Activated CD4-positive, alpha-beta memory T cell treated with anti-CD3 and anti-CD28 coated beads, Interleukin-2, amount 10 ng/mL, durations not matched to agents 7 days and 5 days (primary cell): ENCODE measurements at regions not wholly inside any gene's neighbourhood (a gene's known extent, or its start where the extent isn't known, plus 50 kb on each side); places are given as distances from the start of the nearest gene placed in this dataset.
"Not testable (repeated sequence)": the region's sequence is repeated elsewhere in the genome, so short reads cannot be mapped to it uniquely, and the experiment has no call there.

ENCODE experiments used
- CTCF ChIA-PET: fragments of 350-600 bp; sonication (Branson Sonifier 250); formaldehyde crosslinking; loops from one replicate; lab custom pipeline; 2021; ENCODE audit warnings: antibody characterized with exemption, inconsistent platforms; lab: Charles Lee
- POLR2A ChIA-PET: fragments of 350-600 bp; sonication (Branson Sonifier 250); formaldehyde crosslinking; loops from one replicate; lab custom pipeline; 2021; ENCODE audit warnings: antibody characterized with exemption; lab: Charles Lee
- DNase-seq: peaks from one replicate; pipeline ENCODE4 v3.0.0-alpha.2; 2020
- H3K27ac Mint-ChIP-seq: one replicate; pipeline ENCODE4 v1.8.0; 2021; ENCODE audit warnings: mild to moderate bottlenecking, mixed read lengths
- H3K27me3 Mint-ChIP-seq: one replicate; pipeline ENCODE4 v1.8.0; 2021; ENCODE audit warnings: mixed read lengths
- H3K36me3 Mint-ChIP-seq: one replicate; pipeline ENCODE4 v1.8.0; 2021; ENCODE audit warnings: low read depth, mixed read lengths
- H3K4me1 Mint-ChIP-seq: one replicate; pipeline ENCODE4 v1.8.0; 2021; ENCODE audit warnings: mixed read lengths
- H3K4me3 Mint-ChIP-seq: one replicate; pipeline ENCODE4 v1.8.0; 2021; ENCODE audit warnings: mild to moderate bottlenecking, mixed read lengths
- H3K9me3 Mint-ChIP-seq: one replicate; pipeline ENCODE4 v1.8.0; 2021; ENCODE audit warnings: mixed read lengths

DNA sequence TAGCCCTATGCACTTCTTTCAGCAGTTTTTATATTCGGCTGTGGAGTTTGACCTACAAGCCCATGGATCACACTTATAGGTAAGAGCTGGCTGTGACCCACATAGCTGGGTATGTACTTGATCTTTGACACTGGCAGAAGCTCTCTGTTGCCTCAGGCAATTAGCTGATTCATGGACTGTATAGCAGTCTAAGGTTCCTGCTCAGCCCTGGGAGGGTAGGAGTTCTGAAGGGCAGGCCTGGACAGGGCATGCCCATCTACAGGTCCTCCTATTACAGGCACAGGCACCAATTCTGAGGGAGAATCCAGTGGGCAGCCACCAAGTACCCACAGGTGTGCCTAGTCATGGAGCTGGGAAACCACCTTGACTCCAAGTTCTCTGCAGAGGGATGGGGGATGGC, 301.8 kb upstream of the GALNT5 start:
- CTCF ChIA-PET = no interaction called here
- H3K9me3 Mint-ChIP-seq = no peaks in the 10 kb centered on the region
- DNase-seq = no peak
- H3K4me3 Mint-ChIP-seq = no peak overlapping the region
- H3K27me3 Mint-ChIP-seq = no peaks in the 10 kb centered on the region
- no peaks in the 10 kb centered on the region for H3K36me3 Mint-ChIP-seq
- no peak overlapping the region for H3K27ac Mint-ChIP-seq
- POLR2A ChIA-PET = no interaction called here
- H3K4me1 Mint-ChIP-seq = no peaks in the 10 kb centered on the region

DNA sequence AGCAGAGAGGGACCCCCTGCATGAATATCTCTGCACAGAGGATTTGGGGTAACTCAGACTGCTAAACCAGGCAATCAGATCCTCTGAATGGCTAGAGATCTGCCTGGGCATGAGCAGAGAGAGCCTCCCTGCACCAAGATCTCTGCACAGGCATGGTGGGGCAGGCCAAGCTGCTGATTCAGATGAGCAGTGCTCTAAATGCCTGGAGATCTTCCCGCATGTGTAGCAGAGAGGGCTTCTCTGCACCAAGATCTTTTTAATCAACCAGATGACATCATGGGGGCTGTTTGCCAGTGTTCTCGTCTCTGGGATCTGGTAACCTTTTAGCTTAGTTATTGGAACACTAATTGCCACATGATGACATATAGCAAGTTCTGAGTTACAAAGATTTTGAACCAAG, 301.3 kb upstream of the GALNT5 start:
- Mint-ChIP-seq H3K9me3 (no peaks in the 10 kb centered on the region), H3K36me3 (no peaks in the 10 kb centered on the region), H3K4me3 (no peak overlapping the region), H3K4me1 (no peaks in the 10 kb centered on the region), H3K27ac (no peak overlapping the region), H3K27me3 (no peaks in the 10 kb centered on the region)
- CTCF ChIA-PET = no interaction called here
- DNase-seq = no peak
- POLR2A ChIA-PET = no interaction called here

DNA sequence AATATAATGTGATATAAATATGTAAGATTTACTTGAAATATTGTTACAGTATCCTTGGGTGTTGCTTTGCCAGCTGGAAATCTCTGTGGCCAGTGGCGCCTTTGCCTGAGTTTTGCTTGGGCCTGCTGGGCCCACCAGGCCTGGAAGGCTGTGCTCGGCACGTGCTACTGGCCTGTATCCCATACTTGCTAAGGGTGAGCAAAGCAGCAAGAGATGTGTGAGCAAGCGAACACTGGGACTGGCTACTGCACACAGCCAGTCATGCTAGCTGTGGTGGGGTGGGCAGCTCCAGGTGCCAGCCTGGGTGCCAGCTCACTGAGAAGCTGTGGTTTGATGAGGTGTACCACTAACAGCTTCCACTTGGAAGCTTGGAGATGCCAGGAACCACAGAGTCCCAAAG, 299.1 kb upstream of the GALNT5 start:
- H3K4me3 Mint-ChIP-seq = no peak overlapping the region
- H3K27me3 Mint-ChIP-seq = no peaks in the 10 kb centered on the region
- ChIA-PET CTCF (no interaction called here), POLR2A (no interaction called here)
- no peaks in the 10 kb centered on the region for H3K9me3 Mint-ChIP-seq
- DNase-seq = no peak
- no peaks in the 10 kb centered on the region for H3K4me1 Mint-ChIP-seq
- H3K27ac Mint-ChIP-seq = no peak overlapping the region
- H3K36me3 Mint-ChIP-seq = no peaks in the 10 kb centered on the region

DNA sequence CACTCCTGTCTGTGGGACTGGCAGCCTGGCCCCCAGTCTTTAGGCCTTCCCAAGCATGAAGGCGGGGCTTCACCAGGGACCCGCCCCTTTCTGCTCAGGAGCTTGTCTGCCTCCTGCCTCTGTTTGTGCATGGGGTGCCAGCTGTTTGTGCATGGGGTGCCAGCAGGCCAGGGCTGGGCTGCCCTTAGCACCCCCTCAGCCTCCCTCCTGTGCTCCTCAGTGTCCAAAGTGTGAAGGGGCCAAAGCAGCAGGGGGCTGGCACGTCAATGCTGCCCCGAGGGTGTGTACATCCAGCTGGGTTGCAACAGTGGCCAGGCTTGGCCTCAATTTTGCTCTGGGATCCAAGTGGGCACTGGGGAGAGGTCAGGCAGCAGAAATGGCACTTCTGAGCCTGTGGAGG, 298.0 kb upstream of the GALNT5 start:
- no peak overlapping the region for H3K27ac Mint-ChIP-seq
- CTCF ChIA-PET = no interaction called here

DNA sequence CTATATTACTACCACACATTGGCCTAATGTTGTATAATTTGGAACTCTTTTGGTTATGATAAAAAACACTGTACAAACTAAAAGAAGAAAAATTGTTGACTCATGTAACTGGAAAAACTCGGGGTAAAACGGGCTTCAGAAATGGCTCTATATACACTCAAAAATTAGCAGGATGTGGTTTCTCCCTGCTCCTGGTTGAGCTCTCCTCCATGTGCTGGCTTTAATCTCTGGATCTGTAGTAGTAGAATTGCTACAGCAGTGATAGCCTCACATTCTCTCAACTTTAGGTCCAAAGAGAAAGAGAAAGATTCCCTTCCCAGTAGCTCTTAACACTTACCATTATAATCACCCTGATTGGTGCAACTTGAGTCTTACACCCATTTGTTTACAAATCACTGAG, 274.9 kb upstream of the GALNT5 start:
- no peak for DNase-seq
- Mint-ChIP-seq H3K9me3 (no peaks in the 10 kb centered on the region), H3K4me3 (no peak overlapping the region), H3K4me1 (no peaks in the 10 kb centered on the region), H3K27ac (no peak overlapping the region), H3K36me3 (no peaks in the 10 kb centered on the region), H3K27me3 (no peaks in the 10 kb centered on the region)
- ChIA-PET POLR2A (no interaction called here), CTCF (no interaction called here)

More for the DNA sequence above, 298.0 kb upstream of the GALNT5 start:
- no peaks in the 10 kb centered on the region for H3K36me3 Mint-ChIP-seq
- POLR2A ChIA-PET = no interaction called here
- H3K27me3 Mint-ChIP-seq = no peaks in the 10 kb centered on the region
- no peaks in the 10 kb centered on the region for H3K9me3 Mint-ChIP-seq
- no peaks in the 10 kb centered on the region for H3K4me1 Mint-ChIP-seq
- no peak for DNase-seq
- H3K4me3 Mint-ChIP-seq = no peak overlapping the region

DNA sequence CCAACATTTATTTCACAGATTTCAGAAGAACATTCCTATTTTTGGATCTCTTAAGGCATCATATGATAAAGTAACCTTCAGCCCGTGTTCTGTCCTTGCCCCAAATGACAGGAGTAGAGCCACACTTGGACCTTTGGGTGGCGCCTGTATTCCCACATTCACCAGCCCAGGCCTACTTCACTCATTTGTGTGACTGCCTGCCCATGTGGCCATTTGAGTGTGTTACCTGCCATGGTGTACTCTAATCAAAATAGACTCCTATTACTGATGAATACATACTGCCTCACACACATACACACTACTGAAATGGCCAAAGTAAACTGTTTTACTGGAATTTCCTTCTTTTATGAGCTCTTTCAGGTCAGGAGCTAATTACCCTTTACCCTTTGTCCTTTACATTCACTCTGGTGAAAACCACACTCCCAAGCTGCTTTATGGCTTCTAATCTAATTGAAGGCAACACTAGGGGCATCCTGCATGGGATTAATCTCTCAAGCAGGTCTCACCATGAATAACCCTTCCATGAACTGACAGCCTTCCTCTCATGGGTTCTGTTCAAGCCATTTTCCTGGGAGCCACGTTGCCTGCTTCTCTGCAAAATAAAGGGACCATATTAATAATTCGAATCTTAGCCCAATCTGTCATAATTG, 271.0 kb upstream of the GALNT5 start:
- no peak for DNase-seq
- ChIA-PET POLR2A (no interaction called here), CTCF (no interaction called here)
- no peaks in the 10 kb centered on the region for H3K27me3 Mint-ChIP-seq
- H3K4me3 Mint-ChIP-seq = no peak overlapping the region
- H3K36me3 Mint-ChIP-seq = no peaks in the 10 kb centered on the region
- no peaks in the 10 kb centered on the region for H3K4me1 Mint-ChIP-seq
- H3K9me3 Mint-ChIP-seq = no peaks in the 10 kb centered on the region
- no peak overlapping the region for H3K27ac Mint-ChIP-seq

DNA sequence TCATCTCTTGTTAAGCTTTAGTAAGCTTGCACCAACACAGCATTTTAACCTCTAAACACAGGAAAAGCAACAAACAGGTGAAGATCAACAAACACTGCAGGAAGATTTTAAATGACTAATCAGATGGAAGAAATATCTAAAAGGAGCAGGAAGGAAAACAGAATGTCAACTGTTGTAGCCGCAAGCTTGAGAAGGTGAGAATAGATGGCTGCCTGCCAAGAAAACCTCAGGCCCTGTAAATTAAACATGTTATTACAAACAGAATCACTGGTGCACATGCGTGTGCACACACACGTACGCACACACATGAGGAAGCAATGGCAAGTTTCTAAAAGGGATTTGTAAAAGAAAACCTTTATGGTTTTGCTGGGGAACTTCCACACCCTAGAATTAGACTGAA, 257.8 kb upstream of the GALNT5 start:
- H3K36me3 Mint-ChIP-seq = no peaks in the 10 kb centered on the region
- ChIA-PET CTCF (no interaction called here), POLR2A (no interaction called here)
- H3K27me3 Mint-ChIP-seq = peaks cover 2% of the 10 kb centered on the region
- H3K4me1 Mint-ChIP-seq = no peaks in the 10 kb centered on the region
- H3K9me3 Mint-ChIP-seq = no peaks in the 10 kb centered on the region
- no peak overlapping the region for H3K4me3 Mint-ChIP-seq
- H3K27ac Mint-ChIP-seq = no peak overlapping the region
- no peak for DNase-seq

DNA sequence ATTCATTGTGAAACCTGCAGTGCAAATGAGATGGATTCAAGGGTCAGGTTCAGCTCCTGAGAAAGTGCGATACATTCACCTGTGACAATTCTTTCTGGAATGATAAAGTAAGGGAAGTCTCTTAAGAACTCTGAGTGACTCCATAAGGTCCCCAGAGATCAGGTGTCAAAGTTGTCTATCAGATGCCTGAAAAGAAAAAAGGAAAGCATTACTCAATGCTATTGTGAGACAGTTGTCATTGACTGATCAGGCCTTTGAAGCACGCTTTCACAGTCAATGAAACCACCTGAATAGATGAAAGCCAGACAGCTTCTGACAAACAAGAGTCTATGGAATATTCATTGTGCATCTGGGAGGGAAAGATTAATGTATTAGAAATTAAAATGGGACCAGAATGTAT, 252.7 kb upstream of the GALNT5 start:
- ChIA-PET CTCF (no interaction called here), POLR2A (no interaction called here)
- Mint-ChIP-seq H3K4me3 (no peak overlapping the region), H3K4me1 (no peaks in the 10 kb centered on the region), H3K9me3 (no peaks in the 10 kb centered on the region), H3K27me3 (peaks cover 2% of the 10 kb centered on the region), H3K36me3 (no peaks in the 10 kb centered on the region), H3K27ac (no peak overlapping the region)
- DNase-seq = no peak

DNA sequence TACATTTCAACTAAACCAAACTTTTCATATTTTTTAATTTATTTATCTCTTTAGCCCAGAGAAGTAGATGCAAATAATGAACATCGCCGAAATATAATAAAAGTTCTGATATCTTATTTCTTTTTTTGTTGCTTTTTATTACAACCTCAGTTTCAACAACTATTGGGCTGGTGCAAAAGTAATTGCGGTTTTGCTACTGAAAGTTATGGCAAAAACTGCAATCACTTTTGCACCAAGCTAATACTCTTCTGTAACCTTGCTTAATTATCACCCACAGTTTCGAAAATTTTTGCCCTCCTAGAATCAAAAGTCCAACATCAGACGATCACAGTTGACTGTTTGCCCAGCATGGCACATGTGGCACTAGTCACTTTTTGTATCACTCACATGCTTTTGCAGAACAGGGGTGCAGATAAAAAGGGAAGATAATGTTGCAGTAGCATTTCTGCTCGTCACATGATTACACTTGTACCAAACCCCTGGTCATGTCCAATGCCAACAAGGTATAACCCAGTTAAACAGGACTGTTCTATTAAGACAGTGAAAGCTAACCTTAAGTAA, 242.4 kb upstream of the GALNT5 start:
- no peak overlapping the region for H3K4me3 Mint-ChIP-seq
- no peaks in the 10 kb centered on the region for H3K36me3 Mint-ChIP-seq
- no peak overlapping the region for H3K27ac Mint-ChIP-seq
- H3K27me3 Mint-ChIP-seq = no peaks in the 10 kb centered on the region
- POLR2A ChIA-PET = no interaction called here
- CTCF ChIA-PET = no interaction called here
- no peaks in the 10 kb centered on the region for H3K9me3 Mint-ChIP-seq
- no peak for DNase-seq
- no peaks in the 10 kb centered on the region for H3K4me1 Mint-ChIP-seq

DNA sequence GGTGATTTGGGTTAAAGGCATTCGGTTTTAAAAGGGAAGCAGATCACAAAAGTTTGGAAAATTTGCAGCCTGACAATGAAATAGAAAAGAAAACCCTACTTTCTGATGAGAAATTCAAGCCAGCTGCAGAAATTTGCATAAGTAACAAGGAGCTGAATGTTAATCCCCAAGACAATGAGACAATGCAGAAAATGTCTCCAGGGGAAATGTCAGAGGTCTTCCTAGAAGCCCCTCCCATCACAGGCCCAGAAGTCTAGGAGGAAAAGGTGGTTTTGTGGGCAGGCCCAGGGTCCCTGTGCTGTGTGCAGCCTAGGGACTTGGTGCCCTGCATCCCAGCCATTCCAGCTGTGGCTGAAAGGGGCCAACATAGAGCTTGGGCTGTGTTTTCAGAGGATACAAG, 234.2 kb upstream of the GALNT5 start:
- DNase-seq, H3K9me3 Mint-ChIP-seq, CTCF ChIA-PET: not testable (repeated sequence)

DNA sequence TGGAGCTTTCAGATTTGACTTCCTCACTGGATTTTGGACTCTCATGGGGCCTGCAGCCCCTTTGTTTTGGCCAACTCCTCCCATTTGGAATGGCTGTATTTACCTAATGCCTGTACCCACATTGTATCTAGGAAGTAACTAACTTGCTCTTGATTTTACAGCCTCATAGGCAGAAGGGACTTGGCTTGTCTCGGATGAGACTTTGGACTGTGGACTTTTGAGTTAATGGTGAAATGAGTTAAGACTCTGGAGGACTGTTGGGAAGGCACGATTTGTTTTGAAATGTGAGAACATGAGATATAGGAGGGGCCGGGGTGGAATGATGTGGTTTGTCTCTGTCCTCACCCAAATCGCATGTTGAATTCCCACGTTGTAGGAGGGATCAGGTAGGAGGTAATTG, 233.4 kb upstream of the GALNT5 start:
- CTCF ChIA-PET = no interaction called here
- Mint-ChIP-seq H3K27me3 (no peaks in the 10 kb centered on the region), H3K9me3 (no peaks in the 10 kb centered on the region), H3K4me1 (no peaks in the 10 kb centered on the region), H3K36me3 (no peaks in the 10 kb centered on the region), H3K27ac (no peak overlapping the region), H3K4me3 (no peak overlapping the region)
- POLR2A ChIA-PET = no interaction called here
- DNase-seq = no peak

More for the DNA sequence above, 234.2 kb upstream of the GALNT5 start:
- H3K4me1 Mint-ChIP-seq, POLR2A ChIA-PET, H3K27me3 Mint-ChIP-seq, H3K36me3 Mint-ChIP-seq, H3K27ac Mint-ChIP-seq, H3K4me3 Mint-ChIP-seq: not testable (repeated sequence)

DNA sequence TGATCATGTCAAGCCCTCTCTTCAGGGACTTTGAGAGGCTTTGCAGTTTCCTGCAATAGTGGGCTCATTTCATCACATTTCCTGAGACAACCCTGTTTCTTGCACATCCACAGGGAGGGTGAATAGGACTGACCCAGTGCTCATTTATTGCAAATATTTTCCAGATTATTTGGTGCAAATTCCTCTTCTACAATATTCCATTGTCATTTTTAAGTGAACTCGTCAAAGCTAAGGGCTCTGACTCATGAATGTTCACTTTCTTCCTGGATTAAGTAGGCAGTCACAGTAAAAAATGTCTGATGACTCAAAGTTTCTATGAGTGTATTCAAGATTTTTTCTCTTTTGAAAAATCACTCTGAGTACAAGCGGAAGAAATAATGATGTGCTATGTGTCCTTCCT, 225.5 kb upstream of the GALNT5 start:
- H3K4me3 Mint-ChIP-seq = no peak overlapping the region
- DNase-seq = no peak
- no peak overlapping the region for H3K27ac Mint-ChIP-seq
- H3K27me3 Mint-ChIP-seq = no peaks in the 10 kb centered on the region
- ChIA-PET CTCF (no interaction called here), POLR2A (no interaction called here)
- no peaks in the 10 kb centered on the region for H3K4me1 Mint-ChIP-seq
- no peaks in the 10 kb centered on the region for H3K36me3 Mint-ChIP-seq
- no peaks in the 10 kb centered on the region for H3K9me3 Mint-ChIP-seq

DNA sequence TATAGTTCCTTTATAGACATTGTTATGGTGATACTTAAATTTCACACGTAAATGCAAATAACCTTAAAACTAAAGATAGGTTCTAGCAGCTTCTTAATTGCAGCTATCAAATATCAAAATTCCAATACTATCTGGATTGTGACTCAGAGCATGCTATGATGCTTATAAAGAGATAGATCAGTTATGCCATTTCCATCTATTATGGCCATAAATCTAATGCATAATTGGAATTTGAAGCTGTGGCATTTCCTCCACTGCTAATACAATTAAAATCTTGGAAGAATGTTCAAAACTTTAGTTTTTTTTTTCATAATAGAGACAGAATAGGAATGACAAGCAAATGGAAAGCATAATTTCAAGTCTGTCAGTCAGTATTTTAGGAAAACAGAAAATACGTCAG, 220.8 kb upstream of the GALNT5 start:
- no peaks in the 10 kb centered on the region for H3K9me3 Mint-ChIP-seq
- DNase-seq = no peak
- no peaks in the 10 kb centered on the region for H3K4me1 Mint-ChIP-seq
- H3K27me3 Mint-ChIP-seq = peaks cover 2% of the 10 kb centered on the region
- H3K4me3 Mint-ChIP-seq = no peak overlapping the region
- ChIA-PET CTCF (no interaction called here), POLR2A (no interaction called here)
- H3K36me3 Mint-ChIP-seq = no peaks in the 10 kb centered on the region
- no peak overlapping the region for H3K27ac Mint-ChIP-seq

DNA sequence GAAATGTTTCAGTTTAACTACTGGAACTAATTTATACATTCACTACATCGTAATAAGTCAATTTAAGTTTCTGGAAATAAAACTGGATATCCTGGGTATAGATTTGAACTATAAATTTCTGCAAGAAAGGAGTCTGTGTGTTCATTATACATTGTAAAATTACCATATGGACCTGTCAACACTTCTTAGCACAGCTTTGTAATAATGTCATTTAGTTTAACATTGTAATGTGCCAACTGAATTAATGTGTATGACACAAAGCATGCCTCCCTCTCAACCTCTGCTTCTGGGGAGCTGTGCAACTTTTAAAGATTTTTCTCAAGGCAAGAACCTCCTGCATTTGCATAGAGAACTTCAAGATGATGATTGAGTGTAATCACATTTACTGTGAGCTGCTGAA, 213.7 kb upstream of the GALNT5 start:
- no peak for DNase-seq
- H3K36me3 Mint-ChIP-seq = no peaks in the 10 kb centered on the region
- H3K4me3 Mint-ChIP-seq = no peak overlapping the region
- ChIA-PET POLR2A (no interaction called here), CTCF (no interaction called here)
- H3K4me1 Mint-ChIP-seq = no peaks in the 10 kb centered on the region
- no peaks in the 10 kb centered on the region for H3K9me3 Mint-ChIP-seq
- H3K27ac Mint-ChIP-seq = no peak overlapping the region
- peaks cover 4% of the 10 kb centered on the region for H3K27me3 Mint-ChIP-seq
